ENCODE measurements at regions not wholly inside any gene's neighbourhood (a gene's known extent, or its start where the extent isn't known, plus 50 kb on each side); places are given as distances from the start of the nearest gene placed in this dataset.

DNA sequence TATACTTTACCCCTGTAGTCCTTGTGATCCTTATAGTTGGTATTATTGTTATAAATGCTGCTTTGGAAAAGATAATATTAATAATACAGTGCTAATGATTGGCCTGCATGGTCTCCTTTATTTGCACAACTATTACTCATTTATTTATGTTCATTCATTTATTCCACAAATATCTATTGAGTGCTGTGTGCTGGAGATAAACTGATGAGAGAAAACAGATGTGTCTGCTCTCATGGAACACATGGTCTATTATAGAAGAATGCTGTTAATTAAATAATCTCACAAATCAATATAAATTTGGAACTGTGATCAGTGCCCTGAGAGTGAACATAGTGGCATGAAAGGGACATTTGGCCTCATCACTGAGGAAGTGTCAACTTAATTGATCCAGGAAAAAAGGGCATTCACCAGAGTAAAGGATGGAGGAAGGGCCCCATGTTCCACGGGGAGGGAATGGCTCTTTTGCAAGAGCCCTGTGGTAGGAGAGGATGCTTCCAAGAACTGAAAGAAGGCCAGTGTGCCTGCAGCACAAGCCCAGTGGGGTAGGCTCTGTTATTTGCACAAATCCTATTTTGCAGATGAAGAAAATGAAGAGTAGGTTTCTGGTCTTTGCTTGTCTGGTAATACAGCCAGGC is 91.5 kb upstream of the STK39 start:
- no peaks in the 10 kb centered on the region for H3K27me3 ChIP-seq (ENCODE audit: control insufficient read depth, insufficient read depth, low read length)
- no peaks in the 10 kb centered on the region for H3K4me1 ChIP-seq (ENCODE audit: control insufficient read depth, insufficient read depth, low read length)
- no peaks in the 10 kb centered on the region for H3K36me3 ChIP-seq (ENCODE audit: control insufficient read depth, insufficient read depth, low read length)
- DNase-seq, result no peak
- WGBS (ENCODE audit: insufficient coverage), result 80% methylated on average over 1 of the region's 1 CpG
- no peak overlapping the region for H3K4me3 ChIP-seq (ENCODE audit: low read length)
- no peak overlapping the region for H3K27ac ChIP-seq (ENCODE audit: low read length)
- H3K9me3 ChIP-seq (replicated peaks; ENCODE audit: control insufficient read depth, low read depth, low read length), result no peaks in the 10 kb centered on the region

DNA sequence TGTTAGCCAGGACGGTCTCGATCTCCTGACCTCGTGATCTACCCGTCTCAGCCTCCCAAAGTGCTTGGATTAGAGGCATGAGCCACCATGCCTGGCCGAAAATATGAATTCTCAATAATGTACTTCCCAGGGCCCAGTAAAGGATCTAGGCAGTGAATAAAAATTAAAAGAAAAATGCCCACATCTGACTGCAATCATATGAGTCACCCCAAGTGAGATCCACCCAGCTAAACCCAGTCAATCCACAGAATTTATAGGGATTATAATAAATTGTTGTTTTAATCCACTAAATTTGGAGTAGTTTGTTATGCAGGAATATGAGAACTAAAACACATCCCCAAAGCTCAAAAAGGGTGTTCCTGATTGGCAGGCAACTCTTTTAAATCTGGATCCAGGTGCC is 93.5 kb upstream of the STK39 start:
- Histone ChIP-seq H3K9me3 (replicated peaks; ENCODE audit: control insufficient read depth, low read depth, low read length) (no peaks in the 10 kb centered on the region), H3K27me3 (ENCODE audit: control insufficient read depth, insufficient read depth, low read length) (peaks cover 3% of the 10 kb centered on the region), H3K27ac (ENCODE audit: low read length) (no peak overlapping the region), H3K4me1 (ENCODE audit: control insufficient read depth, insufficient read depth, low read length) (no peaks in the 10 kb centered on the region), H3K36me3 (ENCODE audit: control insufficient read depth, insufficient read depth, low read length) (no peaks in the 10 kb centered on the region), H3K4me3 (ENCODE audit: low read length) (no peak overlapping the region)
- WGBS (ENCODE audit: insufficient coverage), result no CpG with 5 or more reads among the region's 5 CpGs
- no peak for DNase-seq

DNA sequence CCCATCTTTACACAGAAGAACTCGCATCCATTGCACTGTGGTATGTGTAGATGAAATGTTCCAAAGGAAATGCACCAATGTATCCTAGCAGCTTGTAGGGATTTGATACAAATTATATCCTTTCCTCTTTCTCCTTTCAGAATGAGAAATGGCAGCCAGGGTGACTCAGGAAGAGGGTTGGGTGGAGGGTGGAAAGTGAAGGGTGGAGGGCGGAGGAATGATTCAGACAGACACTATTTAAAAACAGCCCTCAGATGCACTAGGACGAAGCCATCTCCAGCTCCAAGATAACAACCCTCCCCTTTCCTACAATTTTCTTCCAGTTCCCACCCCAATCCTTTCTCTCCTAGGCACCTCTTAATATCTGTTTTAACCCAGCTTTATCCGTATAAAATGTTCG is 96.2 kb upstream of the STK39 start:
- Histone ChIP-seq H3K27ac (ENCODE audit: low read length) (no peak overlapping the region), H3K4me1 (ENCODE audit: control insufficient read depth, insufficient read depth, low read length) (peaks cover 5% of the 10 kb centered on the region), H3K27me3 (ENCODE audit: control insufficient read depth, insufficient read depth, low read length) (peaks cover 3% of the 10 kb centered on the region), H3K36me3 (ENCODE audit: control insufficient read depth, insufficient read depth, low read length) (no peaks in the 10 kb centered on the region), H3K9me3 (replicated peaks; ENCODE audit: control insufficient read depth, low read depth, low read length) (no peaks in the 10 kb centered on the region), H3K4me3 (ENCODE audit: low read length) (no peak overlapping the region)
- 40% methylated on average over 1 of the region's 5 CpGs for WGBS (ENCODE audit: insufficient coverage)
- DNase-seq, result no peak

DNA sequence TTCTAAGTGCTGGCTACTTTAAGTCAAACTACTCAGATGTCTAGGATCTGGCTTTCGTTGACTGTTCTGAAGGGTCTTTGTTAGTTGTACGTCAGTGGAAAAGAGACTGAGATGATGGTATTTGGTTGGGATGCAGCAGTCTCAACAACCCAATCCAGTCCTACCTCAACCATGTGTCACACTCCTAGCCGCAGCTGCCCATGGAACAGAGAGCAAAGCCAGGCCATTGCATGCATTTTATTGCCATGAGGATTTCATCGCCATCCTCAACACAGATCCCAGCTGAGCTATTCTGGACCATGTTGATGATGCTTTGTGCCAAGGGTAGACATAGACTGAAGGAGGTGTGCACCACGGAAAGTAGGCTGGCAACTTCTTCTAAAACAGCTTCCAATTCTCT is 97.3 kb upstream of the STK39 start:
- no peak for DNase-seq
- Histone ChIP-seq H3K36me3 (ENCODE audit: control insufficient read depth, insufficient read depth, low read length) (no peaks in the 10 kb centered on the region), H3K4me3 (ENCODE audit: low read length) (no peak overlapping the region), H3K4me1 (ENCODE audit: control insufficient read depth, insufficient read depth, low read length) (peaks cover 5% of the 10 kb centered on the region), H3K9me3 (replicated peaks; ENCODE audit: control insufficient read depth, low read depth, low read length) (no peaks in the 10 kb centered on the region), H3K27me3 (ENCODE audit: control insufficient read depth, insufficient read depth, low read length) (peaks cover 3% of the 10 kb centered on the region), H3K27ac (ENCODE audit: low read length) (no peak overlapping the region)
- no CpG with 5 or more reads among the region's 5 CpGs for WGBS (ENCODE audit: insufficient coverage)

DNA sequence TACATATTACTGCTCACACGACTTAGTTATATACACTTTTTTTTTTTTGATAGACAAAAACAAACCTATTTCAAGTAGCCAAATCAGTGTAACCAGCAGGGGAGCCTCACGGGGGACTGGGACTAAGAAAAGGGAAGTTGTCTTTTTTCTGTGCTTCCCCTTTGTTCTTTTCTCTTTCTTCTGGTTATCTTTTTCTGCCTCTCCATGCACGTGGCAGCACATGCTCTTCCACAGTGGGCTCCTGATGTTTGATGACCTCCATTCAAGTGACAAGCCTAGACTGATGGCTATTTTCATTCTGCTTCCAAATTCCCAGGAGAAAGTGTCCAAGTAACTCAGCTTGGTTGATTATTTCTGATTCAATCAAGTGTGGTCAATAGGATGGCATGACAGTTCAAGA is 98.2 kb upstream of the STK39 start:
- WGBS (ENCODE audit: insufficient coverage), result 60% methylated on average over 1 of the region's 3 CpGs
- H3K27me3 ChIP-seq (ENCODE audit: control insufficient read depth, insufficient read depth, low read length), result peaks cover 3% of the 10 kb centered on the region
- no peak for DNase-seq

DNA sequence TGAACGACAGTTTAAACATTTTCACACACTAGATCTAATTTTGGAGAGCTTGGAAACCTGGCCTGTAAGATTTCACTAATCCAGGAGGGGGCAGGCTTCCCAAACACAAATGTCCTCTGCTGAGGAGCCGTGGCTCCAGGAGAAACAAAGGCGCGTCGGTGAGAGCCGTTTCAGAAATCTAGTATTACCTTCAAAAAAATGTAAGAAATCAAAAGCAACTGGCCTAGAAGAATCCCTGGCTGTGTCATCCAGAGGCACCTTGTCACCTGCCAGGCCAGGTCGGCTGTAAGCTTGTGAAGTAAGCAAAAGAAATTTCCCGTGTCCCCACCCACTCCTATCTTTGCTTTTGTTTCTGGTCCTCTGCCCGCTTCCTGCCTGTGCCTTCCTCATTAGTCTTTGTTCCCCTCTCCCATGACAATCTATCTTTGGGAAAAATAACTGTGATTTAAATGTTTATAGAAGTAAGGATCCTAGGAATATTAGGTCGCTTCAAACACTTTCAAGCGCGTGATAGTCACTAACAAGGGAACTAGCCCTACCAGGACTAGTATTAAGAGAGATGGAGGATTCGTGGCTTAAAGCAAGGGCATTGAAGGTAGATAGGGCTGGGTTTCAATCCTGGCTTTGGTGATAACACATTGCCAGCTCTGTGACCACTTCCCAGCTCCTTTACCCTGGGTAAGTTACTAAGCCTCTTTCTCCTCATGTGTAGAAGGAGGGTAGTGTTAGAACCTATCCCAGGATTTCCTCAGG is 99.5 kb upstream of the STK39 start:
- Histone ChIP-seq H3K4me3 (ENCODE audit: low read length) (peak overlapping the region; percentile 61), H3K9me3 (replicated peaks; ENCODE audit: control insufficient read depth, low read depth, low read length) (no peaks in the 10 kb centered on the region), H3K4me1 (ENCODE audit: control insufficient read depth, insufficient read depth, low read length) (peaks cover 5% of the 10 kb centered on the region), H3K36me3 (ENCODE audit: control insufficient read depth, insufficient read depth, low read length) (no peaks in the 10 kb centered on the region), H3K27ac (ENCODE audit: low read length) (no peak overlapping the region), H3K27me3 (ENCODE audit: control insufficient read depth, insufficient read depth, low read length) (peaks cover 3% of the 10 kb centered on the region)
- no CpG with 5 or more reads among the region's 13 CpGs for WGBS (ENCODE audit: insufficient coverage)
- peak; percentile 87 for DNase-seq

More for the DNA sequence above, 98.2 kb upstream of the STK39 start:
- no peak overlapping the region for H3K27ac ChIP-seq (ENCODE audit: low read length)
- H3K4me3 ChIP-seq (ENCODE audit: low read length), result no peak overlapping the region
- H3K4me1 ChIP-seq (ENCODE audit: control insufficient read depth, insufficient read depth, low read length), result peaks cover 5% of the 10 kb centered on the region
- H3K9me3 ChIP-seq (replicated peaks; ENCODE audit: control insufficient read depth, low read depth, low read length), result no peaks in the 10 kb centered on the region
- no peaks in the 10 kb centered on the region for H3K36me3 ChIP-seq (ENCODE audit: control insufficient read depth, insufficient read depth, low read length)

DNA sequence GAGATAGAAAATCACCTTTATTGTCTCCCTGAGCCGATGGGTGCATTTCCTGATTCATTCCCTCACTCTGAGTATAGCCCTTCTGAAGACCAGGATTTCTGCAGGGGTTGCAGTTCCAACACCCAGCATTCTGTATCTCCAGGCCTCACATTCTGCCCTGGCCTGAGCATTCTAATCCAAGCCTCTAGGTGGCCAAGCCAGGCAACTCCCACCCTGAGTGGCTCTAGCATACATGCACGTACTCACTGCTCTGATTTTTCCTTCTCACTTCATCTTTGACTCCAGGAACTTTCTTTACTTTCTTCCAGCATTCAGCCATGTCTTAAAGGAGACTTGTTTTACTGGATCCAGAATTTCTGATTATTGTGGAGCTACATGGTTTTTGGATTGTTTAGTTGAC is 100.7 kb upstream of the STK39 start:
- Histone ChIP-seq H3K27ac (ENCODE audit: low read length) (no peak overlapping the region), H3K36me3 (ENCODE audit: control insufficient read depth, insufficient read depth, low read length) (no peaks in the 10 kb centered on the region), H3K9me3 (replicated peaks; ENCODE audit: control insufficient read depth, low read depth, low read length) (no peaks in the 10 kb centered on the region), H3K4me3 (ENCODE audit: low read length) (no peak overlapping the region), H3K4me1 (ENCODE audit: control insufficient read depth, insufficient read depth, low read length) (peaks cover 5% of the 10 kb centered on the region), H3K27me3 (ENCODE audit: control insufficient read depth, insufficient read depth, low read length) (peaks cover 3% of the 10 kb centered on the region)
- 67% methylated on average over 1 of the region's 2 CpGs for WGBS (ENCODE audit: insufficient coverage)
- peak; percentile 27 for DNase-seq

DNA sequence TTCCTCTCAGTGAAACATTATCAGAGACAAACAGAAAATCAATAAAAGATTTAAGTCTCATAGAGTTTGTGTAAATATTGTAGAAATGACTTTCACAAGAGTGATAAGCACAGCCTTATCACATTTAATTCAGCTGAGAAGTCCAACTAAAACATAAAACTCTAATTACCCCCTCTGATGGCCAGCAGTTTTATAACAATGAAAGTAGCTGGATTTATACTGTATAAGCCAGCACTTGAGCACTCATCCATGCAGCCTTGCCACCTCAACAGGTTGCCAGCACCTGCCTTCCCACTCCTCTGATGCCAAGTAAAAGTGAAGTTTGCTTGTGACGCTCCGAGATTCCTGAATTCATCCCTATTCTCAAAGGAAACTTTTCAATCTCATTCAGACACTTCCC is 103.0 kb upstream of the STK39 start:
- Histone ChIP-seq H3K36me3 (ENCODE audit: control insufficient read depth, insufficient read depth, low read length) (no peaks in the 10 kb centered on the region), H3K27ac (ENCODE audit: low read length) (no peak overlapping the region), H3K4me1 (ENCODE audit: control insufficient read depth, insufficient read depth, low read length) (peaks cover 5% of the 10 kb centered on the region), H3K9me3 (replicated peaks; ENCODE audit: control insufficient read depth, low read depth, low read length) (no peaks in the 10 kb centered on the region), H3K27me3 (ENCODE audit: control insufficient read depth, insufficient read depth, low read length) (no peaks in the 10 kb centered on the region), H3K4me3 (ENCODE audit: low read length) (no peak overlapping the region)
- DNase-seq, result no peak
- no CpG with 5 or more reads among the region's 2 CpGs for WGBS (ENCODE audit: insufficient coverage)

DNA sequence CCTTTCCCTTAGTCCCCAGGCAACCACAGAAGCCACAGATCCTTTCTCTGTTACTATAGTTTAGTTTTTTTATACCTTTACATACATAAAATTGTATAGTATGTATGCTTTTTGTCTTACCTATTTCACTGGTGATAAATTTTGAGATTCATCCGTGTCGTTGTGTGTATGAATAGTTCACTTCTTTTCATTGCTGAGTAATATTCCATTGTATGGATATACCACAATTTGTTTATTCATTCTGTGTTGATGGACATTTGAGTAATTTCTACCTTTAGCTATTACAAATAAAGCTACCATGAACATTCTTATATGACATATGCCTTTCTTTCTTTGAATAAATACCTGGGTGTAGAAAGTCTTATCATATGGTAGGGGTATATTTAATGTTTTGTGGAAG is 102.8 kb upstream of the CERS6 start:
- no peak for DNase-seq
- no peak overlapping the region for H3K27ac ChIP-seq (ENCODE audit: low read length)
- no peaks in the 10 kb centered on the region for H3K27me3 ChIP-seq (ENCODE audit: control insufficient read depth, insufficient read depth, low read length)
- H3K36me3 ChIP-seq (ENCODE audit: control insufficient read depth, insufficient read depth, low read length), result no peaks in the 10 kb centered on the region
- no peaks in the 10 kb centered on the region for H3K9me3 ChIP-seq (replicated peaks; ENCODE audit: control insufficient read depth, low read depth, low read length)
- WGBS (ENCODE audit: insufficient coverage), result no CpG with 5 or more reads among the region's 2 CpGs
- no peak overlapping the region for H3K4me3 ChIP-seq (ENCODE audit: low read length)
- peaks cover 4% of the 10 kb centered on the region for H3K4me1 ChIP-seq (ENCODE audit: control insufficient read depth, insufficient read depth, low read length)

DNA sequence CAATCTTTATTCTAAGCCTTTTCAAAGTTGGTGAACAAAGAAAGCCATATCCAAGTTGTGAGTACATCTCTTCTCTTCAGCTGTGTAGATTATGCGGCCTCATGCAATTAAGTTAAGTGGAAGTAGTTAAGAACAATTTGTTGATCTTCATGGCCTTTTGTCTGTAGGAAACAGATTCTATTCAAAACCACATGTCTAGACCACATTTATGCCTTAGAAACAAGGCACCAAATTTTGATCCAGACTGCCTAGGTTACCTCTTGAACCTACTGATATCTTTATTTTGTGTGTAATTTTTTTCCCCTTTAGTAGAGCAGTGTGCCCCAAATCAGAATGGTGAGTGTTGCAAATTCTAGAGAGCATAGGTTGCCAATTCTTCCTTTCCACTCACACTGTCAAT is 101.6 kb upstream of the CERS6 start:
- H3K9me3 ChIP-seq (replicated peaks; ENCODE audit: control insufficient read depth, low read depth, low read length), result no peaks in the 10 kb centered on the region
- WGBS (ENCODE audit: insufficient coverage), result no CpG with 5 or more reads among the region's 1 CpG

More for the DNA sequence above, 101.6 kb upstream of the CERS6 start:
- no peak overlapping the region for H3K4me3 ChIP-seq (ENCODE audit: low read length)
- no peaks in the 10 kb centered on the region for H3K27me3 ChIP-seq (ENCODE audit: control insufficient read depth, insufficient read depth, low read length)
- no peaks in the 10 kb centered on the region for H3K36me3 ChIP-seq (ENCODE audit: control insufficient read depth, insufficient read depth, low read length)
- DNase-seq, result no peak
- H3K4me1 ChIP-seq (ENCODE audit: control insufficient read depth, insufficient read depth, low read length), result peaks cover 4% of the 10 kb centered on the region
- no peak overlapping the region for H3K27ac ChIP-seq (ENCODE audit: low read length)

Data from muscle of leg (tissue), 3 donors.